Heart right ventricle (tissue), 16 donors: ENCODE measurements at regions not wholly inside any gene's neighbourhood (a gene's known extent, or its start where the extent isn't known, plus 50 kb on each side); places are given as distances from the start of the nearest gene placed in this dataset.
A peak's percentile ranks its signal among the peaks of the same experiment; 100 is the strongest.
"Not testable (repeated sequence)": the region's sequence is repeated elsewhere in the genome, so short reads cannot be mapped to it uniquely, and the experiment has no call there.

ENCODE experiments used
- ATAC-seq, 8 donors: fragments of 200-7000 bp; cut with Tn5 transposase; one replicate each; pipeline ENCODE4 v1.9.1; 2020; ENCODE audit warnings: mild to moderate bottlenecking in 8 of 8, moderate library complexity in 8 of 8, moderate number of reproducible peaks in 1 of 8
- DNase-seq, 2 donors: peaks; one replicate each; pipeline ENCODE4 v3.0.0-alpha.2; 2020
- H3K27ac ChIP-seq, 10 donors: fragments of 200-600 bp; sonication (generic) in 2 of 10; one replicate each; pipeline versions ENCODE4 v1.5.0 to v1.8.0; 2020 to 2022; ENCODE audit warnings: mild to moderate bottlenecking in 3 of 10
- H3K27me3 ChIP-seq, 7 donors: fragments of 200-600 bp; one replicate each; pipeline ENCODE4 v1.8.0; 2021 to 2022; ENCODE audit warnings: mild to moderate bottlenecking in 2 of 7
- H3K36me3 ChIP-seq, 9 donors: fragments of 200-600 bp; sonication (generic) in 1 of 9; one replicate each; pipeline versions ENCODE4 v1.5.0 to v1.8.0; 2020 to 2022; ENCODE audit warnings: mild to moderate bottlenecking in 2 of 9
- H3K4me1 ChIP-seq, 9 donors: fragments of 200-600 bp; sonication (generic) in 1 of 9; one replicate each; pipeline versions ENCODE4 v1.5.0 to v1.8.0; 2020 to 2022; ENCODE audit warnings: mild to moderate bottlenecking in 4 of 9
- H3K4me3 ChIP-seq, 10 donors: fragments of 200-600 bp; sonication (generic) in 2 of 10; one replicate each; pipeline versions ENCODE4 v1.5.0 to v1.8.0; 2020 to 2022; ENCODE audit warnings: mild to moderate bottlenecking in 7 of 10, moderate library complexity in 2 of 10
- H3K9me3 ChIP-seq, 11 donors: fragments of 200-600 bp in 10 of 11; sonication (generic) in 2 of 11; one replicate each; pipeline versions ENCODE4 v1.5.0 to v1.8.0; 2013 to 2022; ENCODE audit warnings: mild to moderate bottlenecking in 2 of 11, control low read depth in 1 of 11, moderate library complexity in 1 of 11
- WGBS, 2 donors: extraction: QIAGEN DNeasy Blood & Tissue Kit; methylation state at CpG; one replicate each; pipeline ENCODE4 v1.1.7; 2013; ENCODE audit warnings: inconsistent platforms in 1 of 2; 5-methylcytosine and 5-hydroxymethylcytosine counted together
- intact Hi-C, 10 donors: fragments of 100-400 bp; cut with DNase I; formaldehyde crosslinking; loops; one replicate each; pipeline versions ENCODE4 v1.11.1 to v1.14.2; 2022
- TF ChIP-seq, protein P1 (sequence below), 9 donors: fragments of 200-600 bp; sonication (generic) in 2 of 9; IDR thresholded peaks; one replicate each; pipeline versions ENCODE4 v1.5.0 to v1.8.0; 2021 to 2022; ENCODE audit warnings: antibody characterized with exemption in 9 of 9, mild to moderate bottlenecking in 5 of 9, moderate library complexity in 1 of 9
- donor health status: Arrhythmogenic right ventricular cardiomyopathy.
- donor health status: ischemic (EF 13 %, LVEDD 7.1; RV severe dilation, severe dysfunction).
- donor health status: healthy with polysubstance abuse.
- donor health status: DM: no; HTN: yes; CAD: no.
- donor health status: DM: no; HTN: no; CAD: no.
- donor health status: ischemic (EF 25% LVEDD 6.9; RV normal size, moderate dysfunction).
- donor health status: ischemic (EF 25% LVEDD 5.7; RV mildly dilated, moderate dysfunction).
- donor health status: healthy.
- donor health status: DM: yes; HTN: yes; CAD: no.
- donor health status: Ischemic cardiomyopathy.
- donor health status: ischemic (EF 35%, LVEDD 5.7; RV mildly dilated, moderate dysfunction).
- donor health status: nonischemic (EF 11% LVEDD 7.7; RV severe dilation, severe dysfunction).
- donor health status: DM: yes; HTN: yes; CAD: no.
- donor health status: PGD.
- donor health status: ischemic (EF 29% LVEDD 5.4; RV normal size, mild dysfunction).
- donor health status: nonischemic (EF 23%, LVEDD 6.1; RV moderate dilation, normal function).

GRCh38 chr6:84853901-84854300 lies 89.5 kb upstream of the TBX18 start:
- Histone ChIP-seq H3K4me3 (no peak overlapping the region), H3K36me3 (no peaks in the 10 kb centered on the region), H3K27ac (no peak overlapping the region), H3K27me3 (no peaks in the 10 kb centered on the region), H3K9me3 (no peaks in the 10 kb centered on the region), H3K4me1 (no peaks in the 10 kb centered on the region)
- TF ChIP-seq, protein P1, sequence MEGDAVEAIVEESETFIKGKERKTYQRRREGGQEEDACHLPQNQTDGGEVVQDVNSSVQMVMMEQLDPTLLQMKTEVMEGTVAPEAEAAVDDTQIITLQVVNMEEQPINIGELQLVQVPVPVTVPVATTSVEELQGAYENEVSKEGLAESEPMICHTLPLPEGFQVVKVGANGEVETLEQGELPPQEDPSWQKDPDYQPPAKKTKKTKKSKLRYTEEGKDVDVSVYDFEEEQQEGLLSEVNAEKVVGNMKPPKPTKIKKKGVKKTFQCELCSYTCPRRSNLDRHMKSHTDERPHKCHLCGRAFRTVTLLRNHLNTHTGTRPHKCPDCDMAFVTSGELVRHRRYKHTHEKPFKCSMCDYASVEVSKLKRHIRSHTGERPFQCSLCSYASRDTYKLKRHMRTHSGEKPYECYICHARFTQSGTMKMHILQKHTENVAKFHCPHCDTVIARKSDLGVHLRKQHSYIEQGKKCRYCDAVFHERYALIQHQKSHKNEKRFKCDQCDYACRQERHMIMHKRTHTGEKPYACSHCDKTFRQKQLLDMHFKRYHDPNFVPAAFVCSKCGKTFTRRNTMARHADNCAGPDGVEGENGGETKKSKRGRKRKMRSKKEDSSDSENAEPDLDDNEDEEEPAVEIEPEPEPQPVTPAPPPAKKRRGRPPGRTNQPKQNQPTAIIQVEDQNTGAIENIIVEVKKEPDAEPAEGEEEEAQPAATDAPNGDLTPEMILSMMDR (IDR thresholded peaks at IDR 0.05) = no peak
- DNase-seq (no peak), ATAC-seq (no peak)
- intact Hi-C loops = no loop called here

DNA sequence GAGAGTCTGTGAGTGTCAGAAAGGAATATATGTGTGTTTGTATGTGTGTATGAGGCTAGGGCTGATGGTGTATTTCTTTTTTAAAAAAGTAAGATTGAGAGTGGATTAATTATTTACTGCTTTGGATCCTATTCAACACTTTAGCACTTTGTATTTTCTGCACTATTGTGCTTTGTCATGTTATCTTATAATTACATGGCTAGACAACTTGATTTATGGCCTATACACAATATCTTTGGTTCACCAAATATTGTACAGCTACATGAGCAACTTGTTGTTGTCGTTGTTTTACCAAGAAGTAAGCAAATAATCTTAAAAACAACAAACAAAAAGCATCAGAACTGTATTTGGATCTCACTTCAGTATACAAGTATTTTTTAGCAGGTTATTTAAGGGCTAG lies 84.6 kb upstream of the TBX18 start:
- Histone ChIP-seq H3K4me1 (no peaks in the 10 kb centered on the region), H3K36me3 (no peaks in the 10 kb centered on the region), H3K4me3 (no peak overlapping the region), H3K27me3 (no peaks in the 10 kb centered on the region), H3K27ac (no peak overlapping the region), H3K9me3 (no peaks in the 10 kb centered on the region)
- intact Hi-C loops = no loop called here
- no peak for DNase-seq
- TF ChIP-seq, protein P1 (IDR thresholded peaks at IDR 0.05) = no peak
- ATAC-seq = no peak
- 64 to 72% methylated on average over 1 of the region's 1 CpG for WGBS, 2 donors

DNA sequence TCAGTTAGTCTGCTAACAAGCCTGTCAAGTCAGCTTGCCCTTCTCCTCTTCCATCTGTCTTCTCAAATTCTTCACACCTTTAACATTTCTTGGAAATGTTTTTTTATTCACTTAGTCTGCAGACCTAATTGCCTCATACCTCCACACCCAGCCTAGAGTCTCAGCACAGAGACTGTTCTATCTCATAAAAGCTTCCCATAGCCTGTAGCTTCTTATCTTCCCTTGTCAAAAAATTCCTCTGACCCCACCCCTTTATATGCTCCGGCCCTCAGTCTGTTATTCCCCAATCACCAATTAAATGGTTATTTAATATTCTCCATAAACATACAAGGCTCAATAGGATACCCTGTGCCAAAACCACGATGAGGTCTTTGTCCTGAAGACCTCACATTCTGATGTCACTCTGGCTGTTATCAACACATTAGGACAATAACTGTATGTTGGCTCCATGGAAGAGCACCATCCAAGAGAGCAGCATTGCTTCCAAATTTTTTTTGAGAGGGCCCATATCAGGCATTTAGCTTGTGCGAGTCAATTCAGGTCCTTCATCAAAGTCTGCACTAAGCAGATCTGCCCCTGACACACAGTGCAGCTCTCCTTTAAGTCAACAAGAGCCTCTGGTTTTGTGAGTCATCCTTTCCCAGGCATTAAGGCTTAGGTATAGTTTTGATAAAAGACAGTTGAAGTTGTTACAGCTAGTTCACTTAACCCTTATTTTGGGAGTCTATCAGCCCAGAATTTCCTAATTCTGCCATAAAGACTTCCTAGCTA lies 83.2 kb upstream of the TBX18 start:
- TF ChIP-seq, protein P1 (IDR thresholded peaks at IDR 0.05) = no peak
- ATAC-seq = peak in 1 of 8 donors; percentile 35
- H3K4me3 ChIP-seq = no peak overlapping the region
- H3K27me3 ChIP-seq = no peaks in the 10 kb centered on the region
- H3K36me3 ChIP-seq = no peaks in the 10 kb centered on the region
- H3K9me3 ChIP-seq = no peaks in the 10 kb centered on the region
- H3K27ac ChIP-seq = no peak overlapping the region
- H3K4me1 ChIP-seq = no peaks in the 10 kb centered on the region
- intact Hi-C loops = no loop called here
- no peak for DNase-seq
- 35 to 48% methylated on average over 3 of the region's 3 CpGs for WGBS, 2 donors

GRCh38 chr6:84842525-84843166 lies 78.2 kb upstream of the TBX18 start:
- TF ChIP-seq, protein P1 (IDR thresholded peaks at IDR 0.05) = no peak
- no peak overlapping the region for H3K4me3 ChIP-seq
- no peaks in the 10 kb centered on the region for H3K36me3 ChIP-seq
- DNase-seq = no peak
- intact Hi-C loops = no loop called here
- H3K27me3 ChIP-seq = no peaks in the 10 kb centered on the region
- no peak overlapping the region for H3K27ac ChIP-seq
- H3K4me1 ChIP-seq = no peaks in the 10 kb centered on the region
- peaks cover 0 to 19% (median 0%) of the 10 kb centered on the region in 11 donors for H3K9me3 ChIP-seq
- no peak for ATAC-seq

DNA sequence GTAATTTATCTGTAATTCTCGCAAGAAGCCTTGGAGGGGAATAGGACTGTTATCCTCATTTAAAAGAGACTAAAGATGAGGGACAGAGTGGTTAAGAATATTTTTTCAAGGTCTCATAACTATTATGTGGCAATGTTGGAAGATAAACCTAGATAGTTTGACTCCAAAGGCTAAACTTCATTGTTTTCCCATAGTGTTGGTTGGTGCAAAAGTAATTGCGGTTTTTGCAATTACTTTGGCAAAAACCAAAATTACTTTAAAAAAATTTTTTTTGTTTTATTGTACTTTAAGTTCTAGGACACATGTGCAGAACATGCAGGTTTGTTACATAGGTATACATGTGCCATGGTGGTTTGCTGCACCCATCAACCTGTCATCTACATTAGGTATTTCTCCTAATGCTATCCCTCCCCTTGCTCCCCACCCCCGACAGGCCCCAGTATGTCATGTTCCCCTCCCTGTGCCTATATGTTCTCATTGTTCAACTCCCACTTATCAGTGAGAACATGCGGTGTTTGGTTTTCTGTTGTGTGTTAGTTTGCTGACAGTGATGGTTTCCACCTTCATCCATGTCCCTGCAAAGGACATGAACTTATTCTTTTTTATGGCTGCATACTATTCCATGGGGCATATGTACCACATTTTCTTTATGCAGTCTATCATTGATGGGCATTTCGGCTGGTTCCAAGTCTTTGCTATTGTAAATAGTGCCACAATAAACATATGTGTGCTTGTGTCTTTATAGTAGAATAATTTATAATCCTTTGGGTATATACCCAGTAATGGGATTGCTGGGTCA lies 72.9 kb upstream of the TBX18 start:
- DNase-seq, ATAC-seq, H3K4me3 ChIP-seq, H3K4me1 ChIP-seq, intact Hi-C loops, H3K27me3 ChIP-seq, H3K27ac ChIP-seq, H3K36me3 ChIP-seq: not testable (repeated sequence)
- H3K9me3 ChIP-seq = peaks cover 0 to 19% (median 0%) of the 10 kb centered on the region in 11 donors
- 87 to 88% methylated on average over 5 of the region's 5 CpGs for WGBS, 2 donors
